ENCODE measurements at regions not wholly inside any gene's neighbourhood (a gene's known extent, or its start where the extent isn't known, plus 50 kb on each side); places are given as distances from the start of the nearest gene placed in this dataset.

GRCh38 chr10:21243748-21244257 lies 281.7 kb downstream of the SKIDA1 start:
- TF ChIP-seq EP300 (IDR thresholded peaks at IDR 0.05; ENCODE audit: borderline replicate concordance) (no peak), TAF1 (IDR thresholded peaks at IDR 0.05; ENCODE audit: low read depth) (no peak), REST (IDR thresholded peaks at IDR 0.05; ENCODE audit: low read depth) (no peak), EGR1 (IDR thresholded peaks at IDR 0.05) (no peak), CEBPB (IDR thresholded peaks at IDR 0.05) (no peak), TCF12 (IDR thresholded peaks at IDR 0.05; ENCODE audit: low read depth) (no peak), YY1 (IDR thresholded peaks at IDR 0.05; ENCODE audit: low read depth) (no peak), USF1 (IDR thresholded peaks at IDR 0.05) (no peak), FOXM1 (IDR thresholded peaks at IDR 0.05; ENCODE audit: borderline replicate concordance, low read depth) (no peak), TEAD4 (IDR thresholded peaks at IDR 0.05) (no peak)

- TF ChIP-seq RAD21 (IDR thresholded peaks at IDR 0.05; ENCODE audit: low read depth) (no peak), YY1 (IDR thresholded peaks at IDR 0.05; ENCODE audit: low read depth) (no peak), CREB1 (IDR thresholded peaks at IDR 0.05; ENCODE audit: low read depth) (no peak), EP300 (IDR thresholded peaks at IDR 0.05; ENCODE audit: borderline replicate concordance) (no peak), CEBPB (IDR thresholded peaks at IDR 0.05) (no peak), NFIC (IDR thresholded peaks at IDR 0.05) (no peak), FOXM1 (IDR thresholded peaks at IDR 0.05; ENCODE audit: borderline replicate concordance, low read depth) (no peak), MAX (IDR thresholded peaks at IDR 0.05) (no peak), TCF12 (IDR thresholded peaks at IDR 0.05; ENCODE audit: low read depth) (no peak), TAF1 (IDR thresholded peaks at IDR 0.05; ENCODE audit: low read depth) (no peak), EGR1 (IDR thresholded peaks at IDR 0.05) (no peak), USF1 (IDR thresholded peaks at IDR 0.05) (no peak), TEAD4 (IDR thresholded peaks at IDR 0.05) (no peak)
Measured at GRCh38 chr10:21242915-21243314, 282.6 kb downstream of the SKIDA1 start.

- no peak for TF ChIP-seq YY1 (IDR thresholded peaks at IDR 0.05; ENCODE audit: low read depth)
- TF ChIP-seq EGR1 (IDR thresholded peaks at IDR 0.05), result no peak
- no peak for TF ChIP-seq FOXM1 (IDR thresholded peaks at IDR 0.05; ENCODE audit: borderline replicate concordance, low read depth)
- no peak for TF ChIP-seq TEAD4 (IDR thresholded peaks at IDR 0.05)
- TF ChIP-seq USF1 (IDR thresholded peaks at IDR 0.05), result no peak
- TF ChIP-seq RAD21 (IDR thresholded peaks at IDR 0.05; ENCODE audit: low read depth), result no peak
- TF ChIP-seq CEBPB (IDR thresholded peaks at IDR 0.05), result no peak
- no peak for TF ChIP-seq TAF1 (IDR thresholded peaks at IDR 0.05; ENCODE audit: low read depth)
- no peak for TF ChIP-seq TCF12 (IDR thresholded peaks at IDR 0.05; ENCODE audit: low read depth)
- no peak for TF ChIP-seq EP300 (IDR thresholded peaks at IDR 0.05; ENCODE audit: borderline replicate concordance)
- no peak for TF ChIP-seq CREB1 (IDR thresholded peaks at IDR 0.05; ENCODE audit: low read depth)
Measured at GRCh38 chr10:21238717-21239116, 286.8 kb downstream of the SKIDA1 start.

GRCh38 chr10:21238044-21238443 lies 287.4 kb downstream of the SKIDA1 start:
- TF ChIP-seq ZBTB7A (IDR thresholded peaks at IDR 0.05; ENCODE audit: low read depth) (no peak), CEBPB (IDR thresholded peaks at IDR 0.05) (no peak), CREB1 (IDR thresholded peaks at IDR 0.05; ENCODE audit: low read depth) (no peak), EP300 (IDR thresholded peaks at IDR 0.05; ENCODE audit: borderline replicate concordance) (no peak), FOXM1 (IDR thresholded peaks at IDR 0.05; ENCODE audit: borderline replicate concordance, low read depth) (no peak), EGR1 (IDR thresholded peaks at IDR 0.05) (no peak), USF1 (IDR thresholded peaks at IDR 0.05) (no peak), RAD21 (IDR thresholded peaks at IDR 0.05; ENCODE audit: low read depth) (no peak), REST (IDR thresholded peaks at IDR 0.05; ENCODE audit: low read depth) (no peak), YY1 (IDR thresholded peaks at IDR 0.05; ENCODE audit: low read depth) (no peak), TEAD4 (IDR thresholded peaks at IDR 0.05) (no peak)

- TF ChIP-seq TCF12 (IDR thresholded peaks at IDR 0.05; ENCODE audit: low read depth) (no peak), REST (IDR thresholded peaks at IDR 0.05; ENCODE audit: low read depth) (no peak)
Measured at GRCh38 chr10:21234761-21235160, 290.7 kb downstream of the SKIDA1 start.

Data from Ishikawa (cell line).